Vagina (tissue), 2 donors: ENCODE measurements at regions not wholly inside any gene's neighbourhood (a gene's known extent, or its start where the extent isn't known, plus 50 kb on each side); places are given as distances from the start of the nearest gene placed in this dataset.

ENCODE experiments used
- CTCF ChIP-seq, 3 experiments: fragments of 450-650 bp in 2 of 3; fragments of 200-600 bp in 1 of 3; sonication (generic) in 1 of 3; IDR thresholded peaks; one replicate each; pipeline ENCODE4 v1.5.1; 2017 to 2019; ENCODE audit warnings: antibody characterized with exemption in 3 of 3, mild to moderate bottlenecking in 2 of 3, moderate library complexity in 2 of 3
- POLR2A ChIP-seq, 2 donors: fragments of 450-650 bp; IDR thresholded peaks; one replicate each; pipeline ENCODE4 v1.6.1; 2017; ENCODE audit warnings: antibody characterized with exemption in 2 of 2, mild to moderate bottlenecking in 2 of 2, moderate library complexity in 2 of 2

GRCh38 chr3:151964743-151965142 is 91.3 kb downstream of the SUCNR1 start:
- TF ChIP-seq CTCF (IDR thresholded peaks at IDR 0.05) (no peak), POLR2A (IDR thresholded peaks at IDR 0.05) (no peak)
